Keratinocyte (primary cell): ENCODE measurements at regions not wholly inside any gene's neighbourhood (a gene's known extent, or its start where the extent isn't known, plus 50 kb on each side); places are given as distances from the start of the nearest gene placed in this dataset.

Experiments used
- DNase-seq: peaks from one replicate; pipeline ENCODE4 v3.0.0-alpha.2; 2011; ENCODE audit warnings: low read depth, missing footprints, low spot score
- FAIRE-seq: peaks from 2 replicates; lab custom pipeline; 2011; peaks lifted over from hg19 to GRCh38; lab: Jason Lieb, UNC
- H2AFZ ChIP-seq: 2 replicates; pipeline ENCODE4 v1.6.0; 2012; ENCODE audit warnings: low read length, control low read depth, inconsistent platforms; ENCODE audit not compliant: control insufficient read depth
- H3K27ac ChIP-seq: 2 replicates; pipeline ENCODE4 v1.5.1; 2011; ENCODE audit warnings: low read length; ENCODE audit not compliant: control insufficient read depth, insufficient read depth
- H3K27me3 ChIP-seq: 3 replicates; pipeline ENCODE4 v1.6.0; 2011; ENCODE audit warnings: low read length; ENCODE audit not compliant: control insufficient read depth, insufficient read depth; ENCODE audit errors: extremely low read depth
- H3K36me3 ChIP-seq, 2 experiments: 2 replicates in 1 of 2; 3 replicates in 1 of 2; pipeline ENCODE4 v1.5.1; 2011; ENCODE audit warnings: low read length in 2 of 2, mild to moderate bottlenecking in 1 of 2; ENCODE audit not compliant: control insufficient read depth in 2 of 2, insufficient read depth in 2 of 2; ENCODE audit errors: extremely low read depth in 1 of 2
- H3K4me1 ChIP-seq: 3 replicates; pipeline ENCODE4 v1.5.1; 2011; ENCODE audit warnings: low read length; ENCODE audit not compliant: control insufficient read depth, insufficient read depth; ENCODE audit errors: extremely low read depth
- H3K4me2 ChIP-seq: 3 replicates; pipeline ENCODE4 v1.6.0; 2011; ENCODE audit warnings: low read depth, low read length; ENCODE audit not compliant: control insufficient read depth, insufficient read depth; ENCODE audit errors: extremely low read depth
- H3K4me3 ChIP-seq, 3 experiments: fragments of 200-600 bp in 1 of 3; sonication (generic) in 1 of 3; 2 replicates in 2 of 3; 3 replicates in 1 of 3; pipeline ENCODE4 v1.5.1; 2011 to 2016; ENCODE audit warnings: low read length in 3 of 3, mild to moderate bottlenecking in 3 of 3, control low read depth in 2 of 3, inconsistent platforms in 1 of 3, low read depth in 1 of 3, mixed read lengths in 1 of 3, mixed run types in 1 of 3, moderate library complexity in 1 of 3; ENCODE audit not compliant: control insufficient read depth in 2 of 3, insufficient read depth in 2 of 3; ENCODE audit errors: extremely low read depth in 1 of 3
- H3K79me2 ChIP-seq: 2 replicates; pipeline ENCODE4 v1.6.0; 2012; ENCODE audit warnings: low read length; ENCODE audit not compliant: control insufficient read depth, insufficient read depth
- H3K9ac ChIP-seq: 3 replicates; pipeline ENCODE4 v1.6.0; 2011; ENCODE audit warnings: low read length; ENCODE audit not compliant: control insufficient read depth, insufficient read depth; ENCODE audit errors: extremely low read depth
- H3K9me1 ChIP-seq: 3 replicates; pipeline ENCODE4 v1.6.0; 2011; ENCODE audit warnings: low read length; ENCODE audit not compliant: control insufficient read depth, insufficient read depth; ENCODE audit errors: extremely low read depth
- H3K9me3 ChIP-seq: 2 replicates; pipeline ENCODE4 v1.5.1; 2012; ENCODE audit warnings: low read depth, low read length; ENCODE audit not compliant: control insufficient read depth
- H4K20me1 ChIP-seq: 3 replicates; pipeline ENCODE4 v1.6.0; 2011; ENCODE audit warnings: low read length; ENCODE audit not compliant: control insufficient read depth, insufficient read depth; ENCODE audit errors: extremely low read depth
- CTCF ChIP-seq, 3 experiments: IDR thresholded peaks in 1 of 3; conservative IDR thresholded peaks in 1 of 3; optimal IDR thresholded peaks in 1 of 3; 2 replicates in 2 of 3; 3 replicates in 1 of 3; pipeline versions ENCODE3 to v1.5.1; 2011; ENCODE audit warnings: low read length in 3 of 3, mild to moderate bottlenecking in 3 of 3, moderate library complexity in 2 of 3, control low read depth in 1 of 3, inconsistent platforms in 1 of 3; ENCODE audit not compliant: insufficient read depth in 2 of 3; ENCODE audit errors: extremely low read depth in 1 of 3
- EZH2 ChIP-seq: IDR thresholded peaks from one replicate; pipeline ENCODE4 v1.6.1; 2012; ENCODE audit warnings: inconsistent platforms, mild to moderate bottlenecking, low read length, moderate library complexity
- dilution Hi-C: fragments of 300-500 bp; cut with MboI; formaldehyde crosslinking; loops from one replicate; pipeline ENCODE4 v1.7.0; 2020; ENCODE audit warnings: low sequenced_read_pairs; ENCODE audit not compliant: extremely low pct_ligation_motif_present

GRCh38 chr4:33086331-33086925 is 2366.3 kb downstream of the PCDH7 start:
- no peak for TF ChIP-seq EZH2
- TF ChIP-seq CTCF (optimal IDR thresholded peaks at IDR 0.05 in 1 of 3, IDR thresholded peaks at IDR 0.05 in 1 of 3, conservative IDR thresholded peaks at IDR 0.05 in 1 of 3; ENCODE audit: extremely low read depth in 1 of 3, insufficient read depth in 2 of 3, low read length in 3 of 3): no peak
- no peak overlapping the region for H3K9ac ChIP-seq
- DNase-seq: no peak
- H3K4me1 ChIP-seq: no peaks in the 10 kb centered on the region
- H4K20me1 ChIP-seq: no peaks in the 10 kb centered on the region
- H3K36me3 ChIP-seq: no peaks in the 10 kb centered on the region
- no peak for FAIRE-seq
- dilution Hi-C loops: no loop called here
- no peaks in the 10 kb centered on the region for H3K9me1 ChIP-seq
- H2AFZ ChIP-seq: no peak overlapping the region
- no peak overlapping the region for H3K4me2 ChIP-seq
- H3K27ac ChIP-seq: no peak overlapping the region
- no peaks in the 10 kb centered on the region for H3K27me3 ChIP-seq
- H3K4me3 ChIP-seq: no peak overlapping the region
- H3K79me2 ChIP-seq: no peaks in the 10 kb centered on the region
- no peaks in the 10 kb centered on the region for H3K9me3 ChIP-seq

GRCh38 chr4:33088713-33089112 is 2368.5 kb downstream of the PCDH7 start:
- dilution Hi-C loops: no loop called here
- no peaks in the 10 kb centered on the region for H3K79me2 ChIP-seq
- no peak overlapping the region for H3K9ac ChIP-seq
- TF ChIP-seq EZH2: no peak
- TF ChIP-seq CTCF (optimal IDR thresholded peaks at IDR 0.05 in 1 of 3, IDR thresholded peaks at IDR 0.05 in 1 of 3, conservative IDR thresholded peaks at IDR 0.05 in 1 of 3; ENCODE audit: extremely low read depth in 1 of 3, insufficient read depth in 2 of 3, low read length in 3 of 3): no peak
- no peak overlapping the region for H3K27ac ChIP-seq
- no peaks in the 10 kb centered on the region for H3K9me1 ChIP-seq
- no peaks in the 10 kb centered on the region for H3K9me3 ChIP-seq
- DNase-seq (no peak), FAIRE-seq (no peak)
- no peaks in the 10 kb centered on the region for H3K27me3 ChIP-seq
- no peaks in the 10 kb centered on the region for H3K36me3 ChIP-seq
- no peaks in the 10 kb centered on the region for H3K4me1 ChIP-seq
- no peak overlapping the region for H3K4me3 ChIP-seq
- no peaks in the 10 kb centered on the region for H4K20me1 ChIP-seq
- no peak overlapping the region for H2AFZ ChIP-seq
- no peak overlapping the region for H3K4me2 ChIP-seq
